ENCODE measurements at regions not wholly inside any gene's neighbourhood (a gene's known extent, or its start where the extent isn't known, plus 50 kb on each side); places are given as distances from the start of the nearest gene placed in this dataset.

- TF ChIP-seq, protein P1, sequence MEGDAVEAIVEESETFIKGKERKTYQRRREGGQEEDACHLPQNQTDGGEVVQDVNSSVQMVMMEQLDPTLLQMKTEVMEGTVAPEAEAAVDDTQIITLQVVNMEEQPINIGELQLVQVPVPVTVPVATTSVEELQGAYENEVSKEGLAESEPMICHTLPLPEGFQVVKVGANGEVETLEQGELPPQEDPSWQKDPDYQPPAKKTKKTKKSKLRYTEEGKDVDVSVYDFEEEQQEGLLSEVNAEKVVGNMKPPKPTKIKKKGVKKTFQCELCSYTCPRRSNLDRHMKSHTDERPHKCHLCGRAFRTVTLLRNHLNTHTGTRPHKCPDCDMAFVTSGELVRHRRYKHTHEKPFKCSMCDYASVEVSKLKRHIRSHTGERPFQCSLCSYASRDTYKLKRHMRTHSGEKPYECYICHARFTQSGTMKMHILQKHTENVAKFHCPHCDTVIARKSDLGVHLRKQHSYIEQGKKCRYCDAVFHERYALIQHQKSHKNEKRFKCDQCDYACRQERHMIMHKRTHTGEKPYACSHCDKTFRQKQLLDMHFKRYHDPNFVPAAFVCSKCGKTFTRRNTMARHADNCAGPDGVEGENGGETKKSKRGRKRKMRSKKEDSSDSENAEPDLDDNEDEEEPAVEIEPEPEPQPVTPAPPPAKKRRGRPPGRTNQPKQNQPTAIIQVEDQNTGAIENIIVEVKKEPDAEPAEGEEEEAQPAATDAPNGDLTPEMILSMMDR (IDR thresholded peaks at IDR 0.05), result no peak
- no peak overlapping the region for H3K4me3 ChIP-seq (ENCODE audit: low read length)
- H3K27ac ChIP-seq (ENCODE audit: low read depth in 1 of 2, low read length in 2 of 2), result no peak overlapping the region
- Mint-ChIP-seq H3K4me3 (no peak overlapping the region), H3K9me3 (no peaks in the 10 kb centered on the region), H3K27me3 (peaks cover 42% of the 10 kb centered on the region), H3K36me3 (ENCODE audit: low read depth) (no peaks in the 10 kb centered on the region), H3K27ac (no peak overlapping the region), H3K4me1 (ENCODE audit: low read depth) (no peaks in the 10 kb centered on the region)
- no peak for DNase-seq
- H3K4me1 ChIP-seq (ENCODE audit: insufficient read depth, low read length), result no peaks in the 10 kb centered on the region
- H3K36me3 ChIP-seq (ENCODE audit: insufficient read depth, low read length), result no peaks in the 10 kb centered on the region
- no peak for ATAC-seq (ENCODE audit: poor library complexity)
- intact Hi-C loops (cut with DNase I, micrococcal nuclease), result no loop called here
- H3K27me3 ChIP-seq (ENCODE audit: control insufficient read depth in 1 of 2, insufficient read depth in 2 of 2, low read length in 2 of 2), result no peaks in the 10 kb centered on the region
- ChIA-PET CTCF (no interaction called here), POLR2A (no interaction called here)
- H3K9me3 ChIP-seq (ENCODE audit: control insufficient read depth in 1 of 2, insufficient read depth in 1 of 2, low read length in 2 of 2), result no peaks in the 10 kb centered on the region
These were observed 63.7 kb upstream of the CAMK1G start for GRCh38 chr1:209519786-209520185.

GRCh38 chr1:209522826-209523225 lies 60.7 kb upstream of the CAMK1G start:
- Histone ChIP-seq H3K27ac (ENCODE audit: low read depth in 1 of 2, low read length in 2 of 2) (no peak overlapping the region), H3K4me3 (ENCODE audit: low read length) (no peak overlapping the region), H3K9me3 (ENCODE audit: control insufficient read depth in 1 of 2, insufficient read depth in 1 of 2, low read length in 2 of 2) (no peaks in the 10 kb centered on the region), H3K4me1 (ENCODE audit: insufficient read depth, low read length) (no peaks in the 10 kb centered on the region), H3K36me3 (ENCODE audit: insufficient read depth, low read length) (no peaks in the 10 kb centered on the region), H3K27me3 (ENCODE audit: control insufficient read depth in 1 of 2, insufficient read depth in 2 of 2, low read length in 2 of 2) (no peaks in the 10 kb centered on the region)
- TF ChIP-seq, protein P1 (IDR thresholded peaks at IDR 0.05), result no peak
- CTCF ChIA-PET, result no interaction called here
- no peaks in the 10 kb centered on the region for H3K36me3 Mint-ChIP-seq (ENCODE audit: low read depth)
- ATAC-seq (ENCODE audit: poor library complexity) (no peak), DNase-seq (no peak)
- intact Hi-C loops (cut with DNase I, micrococcal nuclease), result no loop called here
- POLR2A ChIA-PET, result no interaction called here
- no peaks in the 10 kb centered on the region for H3K4me1 Mint-ChIP-seq (ENCODE audit: low read depth)
- H3K9me3 Mint-ChIP-seq, result no peaks in the 10 kb centered on the region
- H3K27ac Mint-ChIP-seq, result no peak overlapping the region
- H3K27me3 Mint-ChIP-seq, result peaks cover 44% of the 10 kb centered on the region
- no peak overlapping the region for H3K4me3 Mint-ChIP-seq

DNA sequence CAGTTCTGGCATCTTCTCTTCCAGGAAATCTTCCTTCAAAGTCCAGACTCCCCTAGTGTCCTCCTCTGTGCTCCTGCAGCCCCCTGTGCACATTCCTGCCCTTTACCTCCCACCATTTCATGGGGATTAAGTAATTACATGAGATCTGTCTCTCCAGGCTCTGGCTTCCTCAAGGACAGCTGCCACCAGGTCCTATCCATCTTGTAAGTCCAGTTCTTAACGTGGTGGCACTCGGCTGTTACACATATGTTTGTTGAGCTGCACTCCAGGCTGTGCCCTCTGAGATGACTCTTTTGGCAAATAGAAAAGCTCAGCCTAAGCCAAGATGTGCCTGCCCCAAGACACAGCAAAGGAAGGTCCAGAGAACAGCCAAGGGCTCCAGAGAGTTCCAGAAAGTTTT lies 57.4 kb upstream of the CAMK1G start:
- ATAC-seq (ENCODE audit: poor library complexity), result no peak
- no peak for DNase-seq
- Histone ChIP-seq H3K4me3 (ENCODE audit: low read length) (no peak overlapping the region), H3K9me3 (ENCODE audit: control insufficient read depth in 1 of 2, insufficient read depth in 1 of 2, low read length in 2 of 2) (no peaks in the 10 kb centered on the region), H3K27me3 (ENCODE audit: control insufficient read depth in 1 of 2, insufficient read depth in 2 of 2, low read length in 2 of 2) (peaks cover 0 to 9% of the 10 kb centered on the region in 2 experiments), H3K27ac (ENCODE audit: low read depth in 1 of 2, low read length in 2 of 2) (no peak overlapping the region), H3K36me3 (ENCODE audit: insufficient read depth, low read length) (no peaks in the 10 kb centered on the region), H3K4me1 (ENCODE audit: insufficient read depth, low read length) (no peaks in the 10 kb centered on the region)
- TF ChIP-seq, protein P1 (IDR thresholded peaks at IDR 0.05), result no peak
- ChIA-PET POLR2A (no interaction called here), CTCF (no interaction called here)
- Mint-ChIP-seq H3K9me3 (no peaks in the 10 kb centered on the region), H3K4me3 (no peak overlapping the region), H3K27me3 (peaks cover 56% of the 10 kb centered on the region), H3K4me1 (ENCODE audit: low read depth) (no peaks in the 10 kb centered on the region), H3K36me3 (ENCODE audit: low read depth) (no peaks in the 10 kb centered on the region), H3K27ac (no peak overlapping the region)
- intact Hi-C loops (cut with DNase I, micrococcal nuclease), result no loop called here
